Effector CD4-positive, alpha-beta T cell (primary cell): ENCODE measurements at regions not wholly inside any gene's neighbourhood (a gene's known extent, or its start where the extent isn't known, plus 50 kb on each side); places are given as distances from the start of the nearest gene placed in this dataset.

Experiments
- DNase-seq: peaks from one replicate; pipeline ENCODE4 v3.0.0-alpha.2; 2020

DNA sequence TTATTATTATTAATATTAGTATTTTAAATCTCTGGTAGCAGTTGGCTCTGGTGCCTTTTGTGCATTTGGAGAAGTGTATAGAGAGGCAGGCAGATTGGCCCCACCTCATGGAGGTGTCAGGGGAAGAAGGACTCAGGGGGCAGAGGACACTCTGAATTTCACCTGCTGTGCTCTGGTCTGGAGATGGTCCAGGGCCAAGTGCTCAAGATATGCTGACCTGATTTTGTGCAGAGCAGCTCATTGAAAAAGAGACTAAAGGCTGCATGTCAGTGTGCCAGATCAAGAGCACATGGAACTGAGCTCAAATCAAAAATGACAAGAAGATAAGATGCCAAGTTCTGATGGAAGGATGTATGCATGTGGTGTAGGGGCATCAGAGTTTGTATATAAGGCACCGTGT is 323.6 kb upstream of the TNP1 start:
- no peak for DNase-seq

DNA sequence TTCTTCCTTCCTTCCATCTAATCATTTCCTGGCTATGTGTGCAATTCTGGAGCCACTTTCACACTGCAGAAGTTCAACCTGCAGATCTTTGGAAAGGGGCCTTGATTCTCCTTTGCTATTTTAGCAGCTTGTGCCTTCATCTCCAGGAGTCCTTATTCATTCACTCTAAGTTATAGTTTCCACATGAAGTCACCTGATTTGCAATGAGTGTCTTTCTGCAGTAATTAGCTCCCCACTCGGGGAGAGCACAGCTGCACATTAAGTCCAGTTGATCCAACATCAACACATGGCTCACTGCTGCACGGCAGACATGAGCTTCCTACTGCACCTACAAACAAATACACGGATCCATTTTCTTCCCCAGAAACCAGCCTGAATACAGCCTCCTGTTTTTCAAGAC is 323.1 kb upstream of the TNP1 start:
- DNase-seq: no peak

DNA sequence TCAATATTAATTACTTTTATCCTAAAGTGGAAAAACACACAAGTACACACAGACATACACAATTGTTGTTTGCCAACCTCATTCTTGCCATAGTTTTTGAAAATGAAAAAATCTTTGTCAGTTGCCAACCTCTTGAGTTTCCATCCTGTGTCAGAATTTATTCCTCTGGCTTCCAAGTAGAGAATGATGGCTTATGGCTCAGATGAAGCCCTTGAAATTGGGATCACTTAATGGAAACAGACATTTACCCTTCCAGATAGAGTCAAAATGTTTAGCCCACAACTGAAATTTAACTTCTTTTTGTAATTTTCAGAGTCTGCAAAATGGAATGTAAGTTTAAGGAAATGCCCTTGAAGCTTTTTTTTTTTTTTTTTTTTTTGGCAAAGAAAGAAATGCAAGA is 321.6 kb upstream of the TNP1 start:
- no peak for DNase-seq

DNA sequence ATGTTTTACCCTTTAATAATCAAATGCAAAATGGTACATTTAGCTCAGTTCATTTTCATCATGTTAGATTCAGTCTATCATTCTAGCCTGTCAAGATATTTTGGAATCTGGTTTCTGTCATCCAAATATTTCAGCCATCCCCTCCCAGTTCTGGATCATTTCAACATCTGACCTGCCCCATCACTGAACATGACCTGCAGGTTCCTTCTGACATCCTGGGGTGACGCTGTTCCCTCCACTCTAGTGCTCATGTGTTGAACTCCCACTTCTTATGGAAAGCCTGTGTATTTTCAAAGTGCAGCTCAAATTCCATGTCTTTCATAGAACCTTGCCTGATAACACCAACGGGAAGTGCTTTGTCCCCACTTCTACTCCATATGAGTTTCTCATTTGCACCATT is 320.0 kb upstream of the TNP1 start:
- no peak for DNase-seq

DNA sequence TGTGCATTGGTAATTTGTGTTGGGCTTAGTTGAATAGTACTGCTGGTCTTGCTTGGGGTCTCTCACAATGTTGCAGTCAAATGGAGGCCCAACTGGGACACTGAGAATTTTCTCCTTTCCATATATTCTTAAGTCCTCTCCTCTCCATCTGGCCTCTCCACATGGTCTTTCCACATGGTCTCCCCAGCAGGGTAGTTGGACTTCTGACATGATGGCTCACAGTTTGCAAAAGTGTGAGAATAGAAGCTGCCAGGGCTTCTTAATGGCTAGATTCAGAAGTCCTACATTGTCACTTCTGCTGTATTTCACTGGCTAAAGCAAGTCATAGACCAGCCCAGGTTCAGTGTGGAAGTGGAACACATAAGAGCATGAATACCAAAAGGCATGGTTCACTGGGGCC is 318.5 kb upstream of the TNP1 start:
- DNase-seq: no peak

DNA sequence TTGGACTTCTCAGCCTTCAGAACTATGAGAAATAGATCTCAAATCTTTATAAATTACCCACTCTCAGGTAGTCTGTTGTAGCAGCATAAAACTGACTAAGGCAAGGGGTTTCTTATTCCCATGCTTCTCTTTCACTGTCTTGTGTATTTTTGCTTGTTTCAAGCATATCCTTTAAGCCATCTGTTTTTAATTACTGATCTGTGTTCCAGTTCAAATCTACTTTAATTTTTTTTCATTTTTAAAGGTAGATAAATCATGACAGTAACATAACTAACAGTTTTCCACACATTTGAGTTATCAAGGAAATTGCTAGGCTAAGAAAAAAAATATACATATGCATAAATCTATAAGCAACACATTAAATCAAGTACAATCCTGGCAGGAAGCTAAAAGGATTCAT is 317.9 kb upstream of the TNP1 start:
- DNase-seq: no peak

DNA sequence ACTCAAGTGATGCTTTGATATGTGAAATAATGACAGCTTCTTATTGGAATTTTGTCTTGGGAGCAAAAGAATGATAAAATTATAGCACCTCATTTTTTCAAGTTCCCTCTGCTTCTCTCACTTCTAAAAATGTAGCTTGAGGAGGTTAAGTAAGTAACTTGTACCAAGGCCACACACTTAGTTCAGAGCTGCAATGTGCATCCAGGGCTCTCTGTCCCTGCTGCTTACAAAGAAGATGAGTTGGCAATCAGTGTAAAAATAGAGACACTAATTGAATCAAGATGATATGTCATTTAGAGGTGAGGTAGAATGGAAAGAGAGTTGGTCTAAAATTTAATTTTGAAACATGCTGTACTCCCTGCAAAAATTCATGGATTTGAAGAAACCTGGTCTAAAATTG is 312.0 kb upstream of the TNP1 start:
- no peak for DNase-seq

DNA sequence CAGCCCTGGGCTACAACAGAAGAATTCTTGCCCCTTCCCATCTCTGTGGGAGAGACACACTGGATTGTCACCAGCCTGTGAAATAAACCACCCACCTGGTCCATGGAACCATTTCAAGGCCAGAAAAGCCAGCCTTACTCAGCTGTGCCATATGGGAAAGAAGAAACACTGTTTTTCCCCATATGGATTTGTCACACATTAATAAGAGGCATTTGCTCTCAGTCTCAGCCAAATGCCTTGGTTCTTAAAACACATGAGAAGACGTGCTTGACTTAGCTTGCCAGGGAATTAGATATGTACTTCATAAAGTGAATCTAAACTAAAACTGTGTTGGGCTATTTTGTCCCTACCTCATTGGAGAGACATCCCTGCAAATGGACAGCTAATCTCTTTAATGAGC is 308.6 kb upstream of the TNP1 start:
- no peak for DNase-seq

DNA sequence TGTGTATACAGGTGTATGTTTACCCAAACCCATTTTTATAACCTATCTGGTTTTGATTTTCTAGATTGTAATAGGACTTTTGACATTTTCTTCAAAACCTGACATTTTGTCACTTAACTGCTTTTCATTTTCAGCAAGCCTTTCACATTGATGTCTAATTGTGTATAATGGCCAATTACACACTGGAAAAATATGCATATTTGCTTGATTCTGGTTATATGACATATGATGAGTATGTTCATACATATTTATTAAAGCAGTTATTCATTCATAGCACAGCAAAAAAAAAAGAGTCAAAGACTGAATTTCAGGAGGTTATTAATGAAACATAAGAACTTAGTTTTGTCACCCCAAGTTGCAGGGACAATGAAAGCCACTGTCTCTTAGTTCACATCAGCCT is 307.7 kb upstream of the TNP1 start:
- DNase-seq: no peak

DNA sequence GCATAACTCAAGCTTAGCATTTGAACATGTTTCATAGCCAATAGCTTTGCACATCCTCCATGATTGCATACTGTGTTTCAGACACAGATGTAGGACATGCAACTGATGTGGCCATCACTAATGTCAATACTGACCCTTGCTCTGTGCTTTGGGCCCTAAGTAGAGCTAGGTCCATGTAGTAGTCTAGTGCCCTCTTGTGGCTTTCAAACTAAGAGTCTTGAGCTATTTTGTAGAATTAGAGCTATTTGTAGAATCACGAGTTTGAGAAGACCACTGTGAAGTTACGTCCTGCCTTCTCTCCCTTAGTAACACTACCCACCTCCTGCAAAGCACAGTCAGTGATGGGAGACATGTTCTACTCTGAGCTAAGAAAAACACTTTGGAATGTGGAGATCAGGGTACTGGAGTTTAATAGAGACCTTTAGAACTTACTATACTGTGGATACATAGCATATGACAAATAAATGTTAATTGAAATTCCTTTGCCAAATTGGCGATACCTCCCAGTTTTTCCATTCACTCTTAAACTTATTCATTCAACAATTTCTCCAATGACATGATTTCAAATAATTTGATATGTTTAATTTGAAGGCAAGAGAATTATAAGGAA is 306.5 kb upstream of the TNP1 start:
- no peak for DNase-seq

DNA sequence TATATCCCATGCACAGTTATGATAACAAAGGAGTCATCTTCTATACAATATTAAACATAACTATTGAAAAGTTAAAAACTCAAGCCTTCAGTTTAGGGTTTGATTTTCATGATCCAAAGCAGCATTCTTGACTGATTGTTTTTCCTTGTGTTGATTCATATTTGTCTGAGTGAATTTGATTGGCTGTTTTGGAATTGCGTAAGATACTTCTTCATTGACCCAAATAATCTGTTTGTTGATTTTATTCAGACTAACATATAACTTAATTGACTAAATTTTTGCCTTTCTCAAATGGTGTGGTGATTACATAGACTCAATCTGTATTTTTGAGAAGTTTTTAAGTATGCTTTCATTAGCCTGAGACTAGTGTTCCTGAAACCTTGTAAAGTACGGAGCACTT is 305.7 kb upstream of the TNP1 start:
- DNase-seq: no peak

DNA sequence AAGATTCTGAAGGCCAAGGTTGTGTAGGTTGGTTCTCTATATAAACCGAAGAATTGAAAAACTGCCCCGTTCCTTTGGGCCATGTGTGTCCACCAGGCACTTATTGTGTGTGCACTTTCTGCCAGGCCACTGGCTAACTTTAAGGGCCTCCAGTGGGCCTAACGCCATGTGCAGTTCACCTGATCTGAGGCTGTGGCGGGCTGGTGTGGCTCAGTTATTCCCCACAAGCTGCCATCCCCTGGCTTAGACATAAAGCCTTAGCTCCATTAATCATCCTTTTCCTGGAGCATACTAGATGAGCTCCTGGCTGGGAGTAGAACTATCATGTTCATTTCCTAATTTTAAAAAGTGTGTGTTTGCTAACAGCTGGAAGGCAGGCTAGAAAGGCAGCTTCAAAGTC is 304.1 kb upstream of the TNP1 start:
- DNase-seq: no peak

DNA sequence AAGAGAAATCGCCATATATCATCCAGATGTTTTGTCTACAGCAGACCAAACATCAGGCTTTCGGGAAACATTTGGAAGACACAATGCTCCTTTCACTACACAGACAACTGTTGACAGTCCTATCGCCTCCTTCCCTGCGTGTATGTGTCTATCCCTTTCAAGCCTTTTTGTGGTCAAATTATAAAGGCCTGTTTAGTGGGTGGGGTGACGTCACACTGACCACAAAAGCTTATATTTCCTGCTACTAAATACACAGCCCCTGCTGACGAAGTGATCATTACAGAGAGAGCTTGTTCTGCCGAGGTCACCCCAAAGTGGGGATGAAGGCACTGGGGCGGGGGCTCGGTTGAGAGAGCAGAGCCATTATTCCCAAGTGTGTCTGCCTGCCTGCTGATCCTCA is 302.7 kb upstream of the TNP1 start:
- DNase-seq: no peak

DNA sequence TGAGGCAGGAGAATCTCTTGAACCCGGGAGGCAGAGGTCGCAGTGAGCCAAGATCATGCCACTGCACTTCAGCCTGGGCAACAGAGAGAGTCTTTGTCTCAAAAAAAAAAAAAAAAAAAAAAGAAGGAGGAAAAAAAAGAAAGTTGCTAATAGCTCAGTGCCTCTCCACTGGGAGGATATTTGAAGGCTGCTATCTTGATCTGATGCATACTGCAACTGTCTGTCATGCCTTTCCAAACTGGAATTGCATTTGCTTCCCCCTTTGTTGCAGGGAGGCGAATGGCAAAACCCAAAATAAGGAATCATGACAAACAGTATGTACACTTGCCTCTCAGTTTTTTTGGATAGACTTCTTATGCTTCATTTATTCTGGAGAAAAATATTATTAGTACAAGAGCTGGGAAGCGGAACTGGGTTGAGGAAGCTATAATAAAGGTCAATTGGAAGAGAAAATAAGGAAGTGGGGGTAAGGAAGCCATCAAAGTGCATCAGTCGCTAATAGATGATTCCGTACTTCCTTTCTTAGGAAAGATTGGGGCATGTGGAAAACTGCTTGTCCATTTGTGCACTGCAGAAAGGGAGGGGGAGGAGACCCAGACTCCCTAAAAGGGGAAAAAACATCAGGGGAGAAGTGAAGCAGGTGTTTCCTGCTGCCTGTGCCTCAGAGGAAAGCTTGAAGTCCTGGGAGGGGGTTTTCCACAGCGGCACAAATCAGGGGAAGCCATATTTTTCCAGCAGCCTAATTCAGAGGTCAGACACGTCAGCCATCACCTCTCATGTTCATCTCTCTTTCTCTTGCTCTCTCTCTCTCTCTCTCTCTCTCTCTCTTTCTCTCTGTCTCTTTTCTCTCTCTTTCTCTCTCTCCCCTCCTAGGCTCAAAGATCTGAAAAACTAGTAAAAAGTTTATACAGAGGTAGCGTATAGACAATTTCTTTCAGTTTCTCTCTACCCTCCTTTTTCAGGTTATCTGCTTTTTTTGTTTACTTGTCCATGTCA is 301.4 kb upstream of the TNP1 start:
- DNase-seq: no peak

DNA sequence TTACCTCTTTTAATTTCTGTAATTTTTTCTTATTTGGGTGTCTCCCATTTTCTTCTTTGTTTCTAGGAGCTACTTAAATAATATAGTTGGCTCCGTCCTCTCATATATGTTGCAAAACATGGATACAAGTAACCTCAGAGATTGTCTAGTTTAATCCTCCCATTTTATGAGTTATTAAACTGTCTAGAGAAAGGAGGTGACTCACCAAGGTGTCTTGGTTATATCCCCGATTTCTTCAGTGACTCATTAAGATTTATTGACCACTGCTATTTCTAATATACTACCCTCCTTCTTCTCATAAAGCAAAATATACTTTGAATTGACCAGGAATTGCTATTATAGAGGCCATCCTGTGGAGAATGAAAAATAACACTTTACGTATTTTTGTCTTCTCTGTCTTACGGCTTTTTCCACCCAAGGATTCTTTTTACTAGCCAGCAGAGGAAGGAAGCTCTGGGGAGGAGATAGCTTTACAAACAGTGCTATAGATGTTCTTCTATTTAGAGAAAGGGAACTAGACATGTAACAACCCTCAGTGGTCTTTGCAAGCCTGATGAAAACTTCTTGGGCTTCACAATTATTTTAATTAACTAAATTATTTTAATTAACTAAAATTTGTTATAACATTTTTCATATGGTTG is 300.4 kb upstream of the TNP1 start:
- no peak for DNase-seq

DNA sequence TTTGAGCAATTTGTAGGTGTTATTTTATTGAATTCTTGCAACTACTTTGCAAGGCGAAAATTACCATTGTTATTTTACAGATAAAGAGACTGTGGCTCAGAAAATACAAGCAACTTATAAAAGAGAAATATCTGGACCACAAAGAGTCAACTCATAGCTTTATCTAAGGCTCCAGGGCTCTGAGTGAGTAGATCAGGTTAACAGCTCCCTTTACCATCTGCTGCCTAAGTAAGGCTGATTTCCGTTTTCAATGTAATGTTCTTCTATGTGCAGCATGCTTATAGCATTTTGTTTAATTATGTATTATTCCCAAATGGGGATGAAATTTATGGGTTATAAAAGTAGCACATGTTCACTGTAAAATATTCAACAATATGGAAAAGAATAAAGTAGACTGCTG is 299.1 kb upstream of the TNP1 start:
- no peak for DNase-seq

DNA sequence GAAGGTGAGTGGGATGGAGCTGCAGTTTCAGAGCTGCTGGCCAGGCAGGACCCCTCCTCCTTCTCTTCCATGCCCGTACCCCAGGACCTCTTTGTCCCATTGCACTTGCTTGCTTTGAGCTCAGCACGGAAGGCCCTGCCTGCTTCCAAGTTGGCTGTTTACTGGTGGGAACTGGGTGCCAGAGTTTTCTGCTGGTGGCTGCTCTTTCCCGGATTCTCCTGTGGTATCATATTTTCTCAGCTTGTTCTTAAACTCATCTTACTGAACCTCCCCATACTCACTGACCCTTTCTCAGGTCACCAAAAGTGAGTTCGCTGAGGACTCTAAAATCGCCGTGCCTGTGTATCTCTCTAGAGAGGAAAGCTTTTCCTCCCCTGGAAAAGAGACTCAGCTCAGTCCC is 297.7 kb upstream of the TNP1 start:
- DNase-seq: no peak

DNA sequence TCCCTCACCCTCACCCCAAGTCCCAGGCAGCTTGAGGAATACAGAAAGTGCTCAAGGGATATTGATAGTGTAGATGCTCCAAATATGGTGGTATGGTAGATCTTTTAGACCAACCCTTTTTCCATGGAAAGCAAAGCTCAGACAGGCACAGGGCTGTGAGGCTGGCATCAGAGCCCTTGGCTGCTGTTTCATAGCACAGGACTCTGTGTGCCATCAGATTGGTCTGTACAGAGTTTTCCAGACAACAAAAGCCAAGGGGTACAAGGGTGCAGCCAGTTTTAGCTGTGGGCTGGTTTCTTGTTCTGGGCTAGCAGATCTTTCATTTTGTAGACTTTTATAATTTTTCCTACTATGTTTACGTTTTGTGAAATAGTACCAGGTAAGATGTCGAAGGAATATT is 296.9 kb upstream of the TNP1 start:
- no peak for DNase-seq

DNA sequence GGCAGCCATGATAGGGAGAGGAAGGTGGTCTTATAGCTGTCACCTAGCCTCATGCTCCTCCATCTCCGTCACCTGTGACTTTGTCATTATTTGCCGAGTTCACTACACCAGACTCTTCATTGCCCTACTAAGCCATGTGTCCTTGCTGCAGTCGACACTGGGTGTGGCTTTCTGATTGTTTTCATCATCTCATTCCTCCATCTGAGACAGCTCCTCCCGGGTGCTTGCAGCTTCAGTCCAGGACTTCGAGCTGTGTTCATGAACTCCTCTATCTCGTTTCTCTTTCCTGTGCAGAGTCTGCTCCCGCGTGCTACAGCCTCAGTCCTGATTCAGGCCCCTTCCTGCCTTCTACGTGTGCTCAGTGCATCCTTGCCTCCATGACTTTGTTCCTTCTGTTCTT is 295.1 kb upstream of the TNP1 start:
- DNase-seq: no peak

DNA sequence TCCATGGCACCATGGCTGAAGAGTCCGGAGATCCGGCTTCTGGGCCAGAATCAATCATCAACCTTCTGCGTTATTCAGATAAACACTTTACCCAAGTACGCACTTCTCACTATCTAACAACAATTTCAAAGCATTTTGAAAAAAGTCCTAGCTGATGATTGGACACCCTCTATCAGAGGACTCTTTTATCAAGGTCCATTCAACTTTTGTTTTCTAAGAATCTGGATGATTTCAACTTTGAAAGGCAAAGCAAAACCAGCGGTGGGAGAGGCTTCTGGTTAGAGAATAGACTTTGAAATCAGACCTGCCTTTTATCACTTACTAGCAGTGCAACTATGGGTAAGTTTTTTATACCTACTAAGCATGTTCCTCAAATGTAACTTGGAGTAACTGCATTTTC is 293.6 kb upstream of the TNP1 start:
- DNase-seq: no peak

DNA sequence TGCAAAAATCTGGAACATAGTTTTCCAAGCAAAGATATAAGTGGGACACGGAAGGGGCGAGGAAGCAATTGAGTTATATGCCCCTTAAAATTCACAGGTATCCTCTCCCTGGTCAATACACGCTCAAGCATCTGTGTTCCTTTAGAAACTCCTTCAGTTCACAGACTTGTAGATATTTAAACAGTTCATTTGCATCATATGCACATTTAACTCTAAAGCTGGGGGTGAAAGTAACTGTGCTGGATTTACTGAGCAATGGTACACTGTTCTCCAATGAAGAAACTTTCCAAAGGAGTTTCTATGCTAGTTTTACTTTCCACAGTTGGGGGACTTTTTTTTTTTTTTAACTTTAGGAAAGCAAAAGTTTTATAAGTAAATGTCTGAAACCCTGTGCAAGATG is 293.0 kb upstream of the TNP1 start:
- DNase-seq: no peak

DNA sequence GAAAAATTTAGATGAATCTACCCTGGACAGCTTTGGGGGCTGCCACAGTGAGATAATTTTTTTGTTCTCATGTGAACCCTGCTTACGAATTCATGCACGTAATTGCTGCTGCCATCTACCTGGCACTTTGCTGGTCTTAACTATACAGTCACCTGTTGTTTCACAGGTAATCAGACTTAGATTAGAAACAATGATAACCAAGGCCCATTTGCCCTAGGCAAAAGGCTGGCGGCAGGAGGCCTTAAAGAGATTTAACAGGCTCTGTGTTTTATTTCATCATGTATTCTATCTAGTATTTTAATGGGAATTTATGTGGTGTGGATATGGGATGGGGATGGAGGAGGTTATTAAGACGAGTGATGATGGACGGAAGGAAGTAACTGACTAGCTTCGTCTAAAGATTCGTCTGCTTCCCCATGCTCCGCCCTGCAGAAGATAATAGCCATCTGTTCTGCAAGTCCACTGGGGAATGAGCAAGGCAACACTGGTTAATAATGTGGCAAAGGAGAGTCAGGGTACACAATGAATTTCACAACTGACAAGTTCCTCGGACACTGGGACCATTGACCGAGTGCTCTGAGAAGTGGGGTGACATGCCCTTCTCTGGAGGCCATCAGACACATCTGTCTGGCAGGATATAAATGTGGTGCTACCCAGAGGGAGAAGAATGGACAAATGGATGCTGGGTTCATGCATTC is 291.8 kb upstream of the TNP1 start:
- DNase-seq: no peak

DNA sequence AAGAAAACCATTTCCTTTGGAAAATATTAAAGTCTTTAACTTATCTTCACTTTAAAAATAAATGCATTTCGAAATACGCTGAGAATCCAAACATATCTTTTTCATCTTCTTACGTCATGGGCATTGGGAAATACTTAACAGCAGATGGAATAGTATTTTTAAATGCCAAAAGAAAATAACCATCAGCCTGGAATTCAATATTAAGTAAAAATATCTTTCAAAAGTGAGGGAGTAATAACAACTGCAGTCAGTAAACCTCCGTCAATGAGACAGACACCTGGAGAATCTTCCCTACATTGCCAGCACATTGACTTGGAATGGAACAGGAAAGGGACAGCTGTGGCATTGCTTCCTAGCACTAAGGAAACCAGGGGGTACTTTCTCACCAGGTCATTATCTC is 290.4 kb upstream of the TNP1 start:
- DNase-seq: no peak
